GM06990 (cell line): ENCODE measurements at regions not wholly inside any gene's neighbourhood (a gene's known extent, or its start where the extent isn't known, plus 50 kb on each side); places are given as distances from the start of the nearest gene placed in this dataset.
A peak's percentile ranks its signal among the peaks of the same experiment; 100 is the strongest.

Experiments
- DNase-seq: peaks from one replicate; pipeline ENCODE4 v3.0.0-alpha.2; 2011; ENCODE audit not compliant: insufficient read length; ENCODE audit errors: extremely low read depth
- H3K27me3 ChIP-seq: replicated peaks from 2 replicates; pipeline ENCODE4 v1.6.0; 2011; ENCODE audit warnings: low read length; ENCODE audit not compliant: control insufficient read depth, insufficient read depth
- H3K36me3 ChIP-seq: 2 replicates; pipeline ENCODE4 v1.5.1; 2011; ENCODE audit warnings: low read length; ENCODE audit not compliant: control insufficient read depth, insufficient read depth
- H3K4me3 ChIP-seq: replicated peaks from 2 replicates; pipeline ENCODE4 v1.5.1; 2011; ENCODE audit warnings: low read depth, mild to moderate bottlenecking, control low read depth, low read length
- CTCF ChIP-seq: IDR thresholded peaks from 2 replicates; pipeline ENCODE4 v1.5.1; 2011; ENCODE audit warnings: low read length, control low read depth, mild to moderate bottlenecking, inconsistent platforms; ENCODE audit not compliant: insufficient read depth, poor library complexity, severe bottlenecking

- Histone ChIP-seq H3K27me3 (no peaks in the 10 kb centered on the region; the same call in 1 of the 2 replicates), H3K36me3 (no peaks in the 10 kb centered on the region), H3K4me3 (no peak overlapping the region)
- no peak for DNase-seq
- TF ChIP-seq CTCF = no peak
These were observed 97.9 kb downstream of the CPZ start for GRCh38 chr4:8690216-8691150.

GRCh38 chr4:8689741-8690140 lies 97.2 kb downstream of the CPZ start:
- H3K27me3 ChIP-seq = no peaks in the 10 kb centered on the region; the same call in 1 of the 2 replicates
- H3K4me3 ChIP-seq = no peak overlapping the region
- no peak for DNase-seq
- no peak for TF ChIP-seq CTCF
- H3K36me3 ChIP-seq = no peaks in the 10 kb centered on the region

- no peaks in the 10 kb centered on the region; the same call in 1 of the 2 replicates for H3K27me3 ChIP-seq
These were observed 96.4 kb downstream of the CPZ start for GRCh38 chr4:8688908-8689445.

GRCh38 chr4:8688041-8688907 lies 95.7 kb downstream of the CPZ start:
- DNase-seq = no peak
- peak; percentile 37 for TF ChIP-seq CTCF
- no peaks in the 10 kb centered on the region; the same call in 1 of the 2 replicates for H3K27me3 ChIP-seq
- H3K36me3 ChIP-seq = no peaks in the 10 kb centered on the region
- H3K4me3 ChIP-seq = no peak overlapping the region

More at GRCh38 chr4:8688908-8689445, 96.4 kb downstream of the CPZ start:
- no peak for DNase-seq
- Histone ChIP-seq H3K4me3 (no peak overlapping the region), H3K36me3 (no peaks in the 10 kb centered on the region)
- no peak for TF ChIP-seq CTCF

GRCh38 chr4:8687083-8687482 lies 94.5 kb downstream of the CPZ start:
- TF ChIP-seq CTCF = no peak
- H3K27me3 ChIP-seq = no peaks in the 10 kb centered on the region; the same call in 1 of the 2 replicates
- no peak for DNase-seq
- no peaks in the 10 kb centered on the region for H3K36me3 ChIP-seq
- H3K4me3 ChIP-seq = no peak overlapping the region
